Tongue (tissue), 1 donor: ENCODE measurements at regions not wholly inside any gene's neighbourhood (a gene's known extent, or its start where the extent isn't known, plus 50 kb on each side); places are given as distances from the start of the nearest gene placed in this dataset.
"Not testable (repeated sequence)": the region's sequence is repeated elsewhere in the genome, so short reads cannot be mapped to it uniquely, and the experiment has no call there.

Experiments used
- DNase-seq: peaks from one replicate; pipeline ENCODE4 v3.0.0-alpha.2; 2015

- DNase-seq, result no peak
Measured at GRCh38 chr15:45868109-45868691, 233.4 kb downstream of the SQOR start.

GRCh38 chr15:45869034-45869668, 234.3 kb downstream of the SQOR start:
- no peak for DNase-seq

GRCh38 chr15:45871121-45871855, 236.5 kb downstream of the SQOR start:
- DNase-seq, result no peak

GRCh38 chr15:45873781-45874180, 239.0 kb downstream of the SQOR start:
- peak; percentile 21 for DNase-seq

GRCh38 chr15:45874566-45874965, 239.7 kb downstream of the SQOR start:
- DNase-seq, result not testable (repeated sequence)

- DNase-seq, result no peak
Measured at GRCh38 chr15:45884289-45884688, 249.5 kb downstream of the SQOR start.

- DNase-seq, result no peak
Measured at GRCh38 chr15:45884755-45885445, 250.1 kb downstream of the SQOR start.

- no peak for DNase-seq
Measured at GRCh38 chr15:45885801-45886200, 251.0 kb downstream of the SQOR start.

- peak; percentile 45 for DNase-seq
Measured at GRCh38 chr15:45891766-45892165, 256.9 kb downstream of the SQOR start.

GRCh38 chr15:45892182-45892581, 257.4 kb downstream of the SQOR start:
- DNase-seq, result peak; percentile 9

- no peak for DNase-seq
Measured at GRCh38 chr15:45903283-45903682, 268.5 kb downstream of the SQOR start.

GRCh38 chr15:45904019-45904418, 269.2 kb downstream of the SQOR start:
- no peak for DNase-seq

- DNase-seq, result no peak
Measured at GRCh38 chr15:45906230-45906629, 271.4 kb downstream of the SQOR start.

GRCh38 chr15:45910671-45911070, 275.8 kb downstream of the SQOR start:
- DNase-seq, result no peak

- DNase-seq, result no peak
Measured at GRCh38 chr15:45913451-45913850, 278.6 kb downstream of the SQOR start.

- no peak for DNase-seq
Measured at GRCh38 chr15:45914425-45914824, 279.6 kb downstream of the SQOR start.

- DNase-seq, result no peak
Measured at GRCh38 chr15:45918839-45919238, 284.0 kb downstream of the SQOR start.

GRCh38 chr15:45919806-45920205, 285.0 kb downstream of the SQOR start:
- no peak for DNase-seq

GRCh38 chr15:45921376-45921775, 286.5 kb downstream of the SQOR start:
- DNase-seq, result peak; percentile 44

- no peak for DNase-seq
Measured at GRCh38 chr15:45921978-45922377, 287.1 kb downstream of the SQOR start.

- no peak for DNase-seq
Measured at GRCh38 chr15:45941367-45941766, 306.5 kb downstream of the SQOR start.

GRCh38 chr15:45943240-45943639, 308.4 kb downstream of the SQOR start:
- DNase-seq, result peak; percentile 45

GRCh38 chr15:45946111-45946510, 311.3 kb downstream of the SQOR start:
- no peak for DNase-seq
